Skeletal muscle tissue (tissue), 3 donors: ENCODE measurements at regions not wholly inside any gene's neighbourhood (a gene's known extent, or its start where the extent isn't known, plus 50 kb on each side); places are given as distances from the start of the nearest gene placed in this dataset.

ENCODE experiments used
- H3K27ac ChIP-seq: one replicate; pipeline ENCODE4 v1.7.0; 2013; ENCODE audit warnings: mild to moderate bottlenecking, low read depth, low read length, inconsistent platforms
- H3K27me3 ChIP-seq, 3 donors: one replicate each; pipeline ENCODE4 v1.7.0; 2013; ENCODE audit warnings: low read length in 3 of 3; ENCODE audit not compliant: control insufficient read depth in 3 of 3, insufficient read depth in 3 of 3
- H3K36me3 ChIP-seq, 3 donors: one replicate each; pipeline ENCODE4 v1.7.0; 2013; ENCODE audit warnings: low read length in 3 of 3; ENCODE audit not compliant: control insufficient read depth in 3 of 3, insufficient read depth in 3 of 3
- H3K4me1 ChIP-seq, 3 donors: one replicate each; pipeline ENCODE4 v1.7.0; 2013; ENCODE audit warnings: low read length in 3 of 3, mild to moderate bottlenecking in 3 of 3; ENCODE audit not compliant: control insufficient read depth in 3 of 3, insufficient read depth in 3 of 3
- H3K4me3 ChIP-seq, 3 donors: one replicate each; pipeline ENCODE4 v1.7.0; 2013; ENCODE audit warnings: low read length in 3 of 3
- H3K9ac ChIP-seq, 3 donors: one replicate each; pipeline ENCODE4 v1.7.0; 2013; ENCODE audit warnings: low read length in 3 of 3, mild to moderate bottlenecking in 3 of 3, moderate library complexity in 2 of 3, low read depth in 1 of 3
- H3K9me3 ChIP-seq, 3 donors: one replicate each; pipeline ENCODE4 v1.7.0; 2013; ENCODE audit warnings: low read length in 3 of 3; ENCODE audit not compliant: control insufficient read depth in 3 of 3
- donor health status: Osteomylitis.

GRCh38 chr1:60972841-60973364 is 109.5 kb upstream of the NFIA start:
- no peaks in the 10 kb centered on the region for H3K36me3 ChIP-seq
- H3K27ac ChIP-seq, result no peak overlapping the region
- H3K4me3 ChIP-seq, result no peak overlapping the region
- H3K27me3 ChIP-seq, result no peaks in the 10 kb centered on the region
- H3K9me3 ChIP-seq, result no peaks in the 10 kb centered on the region
- no peak overlapping the region for H3K9ac ChIP-seq
- peaks cover 6 to 13% (median 9%) of the 10 kb centered on the region in 3 donors for H3K4me1 ChIP-seq

GRCh38 chr1:60971330-60971729 is 111.0 kb upstream of the NFIA start:
- Histone ChIP-seq H3K36me3 (no peaks in the 10 kb centered on the region), H3K27ac (no peak overlapping the region), H3K9me3 (no peaks in the 10 kb centered on the region), H3K4me1 (peaks cover 6 to 13% (median 9%) of the 10 kb centered on the region in 3 donors), H3K4me3 (no peak overlapping the region), H3K9ac (no peak overlapping the region), H3K27me3 (no peaks in the 10 kb centered on the region)

GRCh38 chr1:60969971-60970509 is 112.3 kb upstream of the NFIA start:
- H3K27ac ChIP-seq, result no peak overlapping the region
- no peaks in the 10 kb centered on the region for H3K36me3 ChIP-seq
- peak overlapping the region in 1 of 3 donors; percentile 12 for H3K4me3 ChIP-seq

GRCh38 chr1:60965280-60965854 is 117.0 kb upstream of the NFIA start:
- H3K4me1 ChIP-seq, result peaks cover 3 to 7% (median 6%) of the 10 kb centered on the region in 3 donors
- H3K9me3 ChIP-seq, result peaks cover 0 to 6% (median 5%) of the 10 kb centered on the region in 3 donors
- H3K27me3 ChIP-seq, result no peaks in the 10 kb centered on the region
- H3K9ac ChIP-seq, result no peak overlapping the region
- H3K36me3 ChIP-seq, result no peaks in the 10 kb centered on the region
- no peak overlapping the region for H3K27ac ChIP-seq
- H3K4me3 ChIP-seq, result no peak overlapping the region

More at GRCh38 chr1:60969971-60970509, 112.3 kb upstream of the NFIA start:
- Histone ChIP-seq H3K9me3 (peaks cover 0 to 5% (median 3%) of the 10 kb centered on the region in 3 donors), H3K9ac (peak overlapping the region in 1 of 3 donors; percentile 16), H3K4me1 (peaks cover 6 to 13% (median 9%) of the 10 kb centered on the region in 3 donors), H3K27me3 (no peaks in the 10 kb centered on the region)

- peaks cover 0 to 6% (median 5%) of the 10 kb centered on the region in 3 donors for H3K9me3 ChIP-seq
- H3K9ac ChIP-seq, result no peak overlapping the region
- H3K4me1 ChIP-seq, result no peaks in the 10 kb centered on the region
- H3K36me3 ChIP-seq, result no peaks in the 10 kb centered on the region
- H3K27ac ChIP-seq, result no peak overlapping the region
- H3K4me3 ChIP-seq, result no peak overlapping the region
- H3K27me3 ChIP-seq, result no peaks in the 10 kb centered on the region
Observed at GRCh38 chr1:60963167-60963940, 119.0 kb upstream of the NFIA start.

GRCh38 chr1:60960891-60961461 is 121.4 kb upstream of the NFIA start:
- no peaks in the 10 kb centered on the region for H3K4me1 ChIP-seq
- H3K27ac ChIP-seq, result no peak overlapping the region
- H3K4me3 ChIP-seq, result no peak overlapping the region
- H3K9ac ChIP-seq, result no peak overlapping the region
- no peaks in the 10 kb centered on the region for H3K36me3 ChIP-seq
- peaks cover 0 to 6% (median 5%) of the 10 kb centered on the region in 3 donors for H3K9me3 ChIP-seq
- no peaks in the 10 kb centered on the region for H3K27me3 ChIP-seq

GRCh38 chr1:60959701-60960100 is 122.7 kb upstream of the NFIA start:
- H3K27ac ChIP-seq, result no peak overlapping the region
- no peaks in the 10 kb centered on the region for H3K4me1 ChIP-seq
- no peaks in the 10 kb centered on the region for H3K36me3 ChIP-seq
- H3K27me3 ChIP-seq, result no peaks in the 10 kb centered on the region
- H3K9me3 ChIP-seq, result peaks cover 0 to 3% (median 0%) of the 10 kb centered on the region in 3 donors
- no peak overlapping the region for H3K9ac ChIP-seq
- no peak overlapping the region for H3K4me3 ChIP-seq

- Histone ChIP-seq H3K9ac (no peak overlapping the region), H3K27me3 (no peaks in the 10 kb centered on the region), H3K9me3 (peaks cover 0 to 3% (median 0%) of the 10 kb centered on the region in 3 donors), H3K36me3 (no peaks in the 10 kb centered on the region), H3K27ac (no peak overlapping the region), H3K4me1 (no peaks in the 10 kb centered on the region), H3K4me3 (no peak overlapping the region)
Observed at GRCh38 chr1:60958001-60958400, 124.4 kb upstream of the NFIA start.

GRCh38 chr1:60956520-60956919 is 125.8 kb upstream of the NFIA start:
- Histone ChIP-seq H3K9ac (no peak overlapping the region), H3K9me3 (peaks cover 0 to 3% (median 0%) of the 10 kb centered on the region in 3 donors), H3K4me1 (no peaks in the 10 kb centered on the region), H3K4me3 (no peak overlapping the region), H3K27me3 (no peaks in the 10 kb centered on the region), H3K36me3 (no peaks in the 10 kb centered on the region), H3K27ac (no peak overlapping the region)
